D721Med (cell line): ENCODE measurements at regions not wholly inside any gene's neighbourhood (a gene's known extent, or its start where the extent isn't known, plus 50 kb on each side); places are given as distances from the start of the nearest gene placed in this dataset.
"Not testable (repeated sequence)": the region's sequence is repeated elsewhere in the genome, so short reads cannot be mapped to it uniquely, and the experiment has no call there.

Experiments
- DNase-seq: peaks from one replicate; pipeline ENCODE4 v3.0.0; 2011; ENCODE audit warnings: low spot score; ENCODE audit not compliant: insufficient read length
- FAIRE-seq: peaks from 2 replicates; lab custom pipeline; 2011; peaks lifted over from hg19 to GRCh38; lab: Jason Lieb, UNC
- CTCF ChIP-seq: IDR thresholded peaks from 2 replicates; pipeline ENCODE4 v1.5.1; 2012; ENCODE audit warnings: mild to moderate bottlenecking, control low read depth; ENCODE audit not compliant: insufficient read depth; ENCODE audit errors: missing control alignments

- no peak for FAIRE-seq
- DNase-seq: no peak
- TF ChIP-seq CTCF: no peak
Measured at GRCh38 chr18:73118121-73118816, 250.5 kb upstream of the NETO1 start.

DNA sequence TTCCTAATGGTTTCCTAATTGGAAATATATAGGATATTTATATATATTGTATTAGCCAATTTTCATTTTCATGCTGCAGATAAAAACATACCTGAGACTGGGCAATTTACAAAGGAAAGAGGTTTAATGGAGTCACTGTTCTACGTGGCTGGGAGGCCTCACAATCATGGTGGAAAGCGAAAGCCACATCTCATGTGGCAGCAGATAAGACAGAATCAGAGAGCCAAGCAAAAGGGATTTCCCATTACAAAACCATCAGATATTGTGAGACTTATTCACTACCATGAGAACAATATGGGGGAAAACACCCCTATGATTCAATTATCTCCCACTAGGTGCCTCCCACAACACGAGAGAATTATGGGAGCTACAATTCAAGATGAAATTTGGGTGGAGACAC, 242.5 kb upstream of the NETO1 start:
- no peak for TF ChIP-seq CTCF
- FAIRE-seq: no peak

GRCh38 chr18:73101977-73102376, 234.2 kb upstream of the NETO1 start:
- no peak for DNase-seq
- FAIRE-seq: no peak
- TF ChIP-seq CTCF: no peak

More for the DNA sequence above, 242.5 kb upstream of the NETO1 start:
- no peak for DNase-seq

DNA sequence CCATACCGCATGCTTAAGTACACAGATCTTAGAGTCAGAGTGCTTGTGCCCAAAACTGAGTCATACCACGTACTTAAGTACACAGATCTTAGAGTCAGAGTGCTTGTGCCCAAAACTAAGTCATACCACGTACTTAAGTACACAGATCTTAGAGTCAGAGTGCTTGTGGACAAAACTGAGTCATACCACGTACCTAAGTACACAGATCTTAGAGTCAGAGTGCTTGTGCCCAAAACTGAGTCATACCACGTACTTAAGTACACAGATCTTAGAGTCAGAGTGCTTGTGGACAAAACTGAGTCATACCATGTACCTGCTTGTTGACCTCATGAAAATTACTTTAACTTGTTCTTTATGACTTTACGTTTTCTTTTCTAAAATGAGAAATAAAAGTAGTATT, 233.7 kb upstream of the NETO1 start:
- FAIRE-seq: not testable (repeated sequence)

DNA sequence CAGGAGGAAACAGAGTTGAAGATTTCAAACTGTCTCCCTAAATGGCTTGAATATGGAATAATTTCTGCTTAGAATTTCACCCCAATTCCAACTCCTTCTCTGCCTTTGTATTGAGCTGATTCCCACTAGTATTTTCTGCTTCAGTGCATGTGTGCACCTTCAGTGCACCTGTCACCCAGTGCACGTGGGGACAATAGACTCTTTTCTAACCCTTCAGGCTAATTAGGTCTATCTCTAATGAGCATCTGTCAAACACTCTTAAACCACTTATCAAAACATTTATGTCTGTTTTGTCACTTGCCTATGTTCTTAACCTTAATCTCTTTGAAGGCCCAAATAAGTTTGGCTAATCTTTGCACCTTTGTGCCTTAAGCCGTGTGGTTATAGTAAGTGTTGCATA, 232.0 kb upstream of the NETO1 start:
- FAIRE-seq (peak; percentile 99), DNase-seq (no peak)
- TF ChIP-seq CTCF: no peak

More for the DNA sequence above, 233.7 kb upstream of the NETO1 start:
- not testable (repeated sequence) for DNase-seq

GRCh38 chr18:73093687-73094250, 226.0 kb upstream of the NETO1 start:
- DNase-seq (no peak), FAIRE-seq (no peak)
- TF ChIP-seq CTCF: no peak

DNA sequence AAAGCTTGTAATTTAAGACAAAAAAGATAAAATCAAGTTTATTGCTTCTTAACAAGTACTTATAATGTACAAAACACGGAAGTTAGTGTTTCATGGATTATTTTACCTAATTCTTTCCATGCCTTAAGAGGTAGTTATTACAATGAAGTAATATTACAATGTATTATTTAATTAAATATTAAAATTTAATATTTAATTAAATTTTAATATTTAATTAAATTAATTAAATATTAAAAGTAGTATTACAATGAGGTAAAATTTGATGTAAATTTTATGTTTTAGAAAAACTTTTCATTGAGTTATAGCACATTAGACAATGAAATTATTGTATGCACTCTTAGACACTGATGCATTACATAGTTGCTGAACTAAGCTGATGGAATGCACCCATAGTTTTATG, 220.7 kb upstream of the NETO1 start:
- FAIRE-seq (no peak), DNase-seq (no peak)
- TF ChIP-seq CTCF: no peak
